HG03575 (cell line): ENCODE measurements at regions not wholly inside any gene's neighbourhood (a gene's known extent, or its start where the extent isn't known, plus 50 kb on each side); places are given as distances from the start of the nearest gene placed in this dataset.

Source experiments
- ATAC-seq: cut with Tn5 transposase; IDR thresholded peaks from one replicate; pipeline ENCODE4 v1.9.1; 2021; ENCODE audit not compliant: unreplicated experiment, insufficient number of reproducible peaks, low FRiP score; ENCODE audit errors: extremely low read depth

- ATAC-seq = no peak
These were observed 49.8 kb upstream of the ADTRP start for GRCh38 chr6:11828262-11828870.
